CD4-positive, alpha-beta T cell treated with Interleukin-4 for 4 hours (primary cell): ENCODE measurements at regions not wholly inside any gene's neighbourhood (a gene's known extent, or its start where the extent isn't known, plus 50 kb on each side); places are given as distances from the start of the nearest gene placed in this dataset.

Experiments
- DNase-seq: peaks from one replicate; pipeline ENCODE4 v3.0.0-alpha.2; 2020

GRCh38 chr6:130314271-130314670 lies 51.5 kb upstream of the TMEM200A start:
- DNase-seq, result no peak

- DNase-seq, result no peak
Observed at GRCh38 chr6:130313206-130313605, 52.6 kb upstream of the TMEM200A start.

GRCh38 chr6:130309028-130309427 lies 56.8 kb upstream of the TMEM200A start:
- no peak for DNase-seq

- no peak for DNase-seq
Observed at GRCh38 chr6:130307752-130308361, 58.0 kb upstream of the TMEM200A start.

GRCh38 chr6:130306377-130306776 lies 59.4 kb upstream of the TMEM200A start:
- no peak for DNase-seq

GRCh38 chr6:130303431-130303830 lies 62.4 kb upstream of the TMEM200A start:
- no peak for DNase-seq

- no peak for DNase-seq
Observed at GRCh38 chr6:130298258-130298657, 67.6 kb upstream of the TMEM200A start.

- DNase-seq, result no peak
Observed at GRCh38 chr6:130296854-130297253, 69.0 kb upstream of the TMEM200A start.

GRCh38 chr6:130293800-130294199 lies 71.0 kb upstream of the SAMD3 start:
- DNase-seq, result peak; percentile 35

GRCh38 chr6:130288065-130288464 lies 65.3 kb upstream of the SAMD3 start:
- DNase-seq, result no peak

GRCh38 chr6:130282234-130282995 lies 59.7 kb upstream of the SAMD3 start:
- DNase-seq, result peak; percentile 64

- no peak for DNase-seq
Observed at GRCh38 chr6:130276507-130276906, 53.8 kb upstream of the SAMD3 start.

GRCh38 chr6:130274007-130274406 lies 51.3 kb upstream of the SAMD3 start:
- DNase-seq, result no peak
